K562 (cell line): ENCODE measurements at regions not wholly inside any gene's neighbourhood (a gene's known extent, or its start where the extent isn't known, plus 50 kb on each side); places are given as distances from the start of the nearest gene placed in this dataset.

Source experiments
- CREM ChIP-seq: IDR thresholded peaks from 2 replicates; pipeline ENCODE4 v1.6.1; 2014; ENCODE audit warnings: antibody characterized with exemption, low read depth
- FOS ChIP-seq: IDR thresholded peaks from 3 replicates; pipeline ENCODE4 v1.6.1; 2011; ENCODE audit not compliant: insufficient read length; ENCODE audit errors: extremely low read depth
- FOXA3 ChIP-seq, 2 experiments: fragments of 450-650 bp in 1 of 2; sonication (generic) in 1 of 2; formaldehyde crosslinking; IDR thresholded peaks in 1 of 2; conservative IDR thresholded peaks in 1 of 2; 2 replicates each; pipeline versions ENCODE4 v1.4.0 to v1.8.0; 2020 to 2022; ENCODE audit warnings: mild to moderate bottlenecking in 2 of 2, missing genetic modification reagents in 1 of 2
- GTF2A2 ChIP-seq: IDR thresholded peaks from 2 replicates; pipeline ENCODE4 v1.6.1; 2016; ENCODE audit warnings: mild to moderate bottlenecking, missing genetic modification characterization, missing compliant biosample characterization
- HCFC1 ChIP-seq: IDR thresholded peaks from 2 replicates; pipeline ENCODE4 v1.6.1; 2012; ENCODE audit warnings: low read depth, low read length, improper control_type of control experiment
- IFI16 ChIP-seq: fragments of 250-450 bp; sonication (Bioruptor Pico); IDR thresholded peaks from 2 replicates; pipeline ENCODE4 v2.1.2; 2022; ENCODE audit warnings: mild to moderate bottlenecking, inconsistent platforms
- JUNB ChIP-seq: fragments of 450-650 bp; formaldehyde crosslinking; conservative IDR thresholded peaks from 2 replicates; pipeline ENCODE4 v1.4.0; 2020; ENCODE audit warnings: mild to moderate bottlenecking
- MCM3 ChIP-seq: fragments of 450-650 bp; IDR thresholded peaks from 2 replicates; pipeline ENCODE4 v1.6.1; 2016
- NR3C1 ChIP-seq: sonication (generic); formaldehyde crosslinking; IDR thresholded peaks from 2 replicates; pipeline ENCODE4 v1.8.1; 2022; ENCODE audit warnings: missing genetic modification reagents
- SMARCE1 ChIP-seq: fragments of 450-650 bp; IDR thresholded peaks from 2 replicates; pipeline ENCODE4 v1.7.1; 2016; ENCODE audit warnings: mild to moderate bottlenecking
- SREBF2 ChIP-seq: sonication (generic); formaldehyde crosslinking; IDR thresholded peaks from 2 replicates; pipeline ENCODE4 v1.4.0; 2020; ENCODE audit warnings: mild to moderate bottlenecking, missing genetic modification reagents
- SRSF3 ChIP-seq: fragments of 200-400 bp; formaldehyde crosslinking; IDR thresholded peaks from 2 replicates; pipeline ENCODE4 v1.6.1; 2016; ENCODE audit warnings: mild to moderate bottlenecking, low read length, moderate library complexity; ENCODE audit not compliant: insufficient read depth
- ZBTB5 ChIP-seq: fragments of 450-650 bp; IDR thresholded peaks from 2 replicates; pipeline ENCODE4 v1.6.1; 2017; ENCODE audit warnings: antibody characterized with exemption
- ZKSCAN1 ChIP-seq: fragments of 150-350 bp; IDR thresholded peaks from 2 replicates; pipeline ENCODE4 v1.6.1; 2016; ENCODE audit warnings: low read depth, low read length
- ZNF143 ChIP-seq: sonication (generic); formaldehyde crosslinking; IDR thresholded peaks from 2 replicates; pipeline ENCODE4 v1.9.0; 2022; ENCODE audit warnings: mild to moderate bottlenecking, missing genetic modification reagents
- ZNF263 ChIP-seq: sonication (generic); formaldehyde crosslinking; IDR thresholded peaks from 2 replicates; pipeline ENCODE4 v1.8.0; 2022; ENCODE audit warnings: mild to moderate bottlenecking, missing genetic modification reagents, borderline replicate concordance
- ZNF384 ChIP-seq: IDR thresholded peaks from 2 replicates; pipeline ENCODE4 v1.6.1; 2012; ENCODE audit warnings: low read depth, low read length, improper control_type of control experiment
- ZNF444 ChIP-seq: fragments of 250-450 bp; sonication (Bioruptor Pico); IDR thresholded peaks from 2 replicates; pipeline ENCODE4 v1.4.0; 2020; ENCODE audit warnings: mild to moderate bottlenecking, moderate library complexity
- TF ChIP-seq, protein P1 (sequence below), 2 experiments: fragments of 450-650 bp; conservative IDR thresholded peaks; 2 replicates each; pipeline ENCODE4 v1.6.1; 2017; ENCODE audit warnings: mild to moderate bottlenecking in 2 of 2, moderate library complexity in 2 of 2
- TF ChIP-seq, protein P2 (sequence below): fragments of 250-450 bp; sonication (Bioruptor Pico); IDR thresholded peaks from 2 replicates; pipeline ENCODE4 v1.9.0; 2021; ENCODE audit warnings: mild to moderate bottlenecking

- TF ChIP-seq IFI16 (CRISPR knock-in tag) (no peak), ZKSCAN1 (no peak), ZNF143 (CRISPR knock-in tag) (no peak), SMARCE1 (peak; percentile 68), FOXA3 (CRISPR knock-in tag; conservative IDR thresholded peaks at IDR 0.05 in 1 of 2, IDR thresholded peaks at IDR 0.05 in 1 of 2) (0 out of 4 replicates have a peak, but pooled peaks of 1 of the 2 experiments have one; percentile 25), GTF2A2 (tag) (no peak), SRSF3 (no peak), ZNF444 (CRISPR knock-in tag) (no peak), HCFC1 (no peak), JUNB (CRISPR knock-in tag) (no peak), MCM3 (peak; percentile 88), ZBTB5 (no peak), SREBF2 (CRISPR knock-in tag) (no peak), NR3C1 (CRISPR knock-in tag) (no peak), FOS (no peak), CREM (0 out of 2 replicates have a peak, but pooled peaks have one; percentile 29), ZNF263 (CRISPR knock-in tag) (no peak), ZNF384 (no peak)
- TF ChIP-seq, protein P1, sequence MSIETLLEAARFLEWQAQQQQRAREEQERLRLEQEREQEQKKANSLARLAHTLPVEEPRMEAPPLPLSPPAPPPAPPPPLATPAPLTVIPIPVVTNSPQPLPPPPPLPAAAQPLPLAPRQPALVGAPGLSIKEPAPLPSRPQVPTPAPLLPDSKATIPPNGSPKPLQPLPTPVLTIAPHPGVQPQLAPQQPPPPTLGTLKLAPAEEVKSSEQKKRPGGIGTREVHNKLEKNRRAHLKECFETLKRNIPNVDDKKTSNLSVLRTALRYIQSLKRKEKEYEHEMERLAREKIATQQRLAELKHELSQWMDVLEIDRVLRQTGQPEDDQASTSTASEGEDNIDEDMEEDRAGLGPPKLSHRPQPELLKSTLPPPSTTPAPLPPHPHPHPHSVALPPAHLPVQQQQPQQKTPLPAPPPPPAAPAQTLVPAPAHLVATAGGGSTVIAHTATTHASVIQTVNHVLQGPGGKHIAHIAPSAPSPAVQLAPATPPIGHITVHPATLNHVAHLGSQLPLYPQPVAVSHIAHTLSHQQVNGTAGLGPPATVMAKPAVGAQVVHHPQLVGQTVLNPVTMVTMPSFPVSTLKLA (conservative IDR thresholded peaks at IDR 0.05) = no peak; a peak in 1 of 4 replicates
- TF ChIP-seq, protein P2, sequence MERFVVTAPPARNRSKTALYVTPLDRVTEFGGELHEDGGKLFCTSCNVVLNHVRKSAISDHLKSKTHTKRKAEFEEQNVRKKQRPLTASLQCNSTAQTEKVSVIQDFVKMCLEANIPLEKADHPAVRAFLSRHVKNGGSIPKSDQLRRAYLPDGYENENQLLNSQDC (CRISPR knock-in tag) = no peak
Observed at GRCh38 chr6:27651371-27651732, 178.4 kb upstream of the ZNF184 start (continued).
